CD14-positive monocyte (primary cell): ENCODE measurements at regions not wholly inside any gene's neighbourhood (a gene's known extent, or its start where the extent isn't known, plus 50 kb on each side); places are given as distances from the start of the nearest gene placed in this dataset.

Experiments
- DNase-seq, 3 donors: peaks; one replicate each; pipeline ENCODE4 v3.0.0-alpha.2; 2011 to 2022
- H2AFZ ChIP-seq: 2 replicates; pipeline ENCODE4 v1.6.0; 2012; ENCODE audit warnings: mild to moderate bottlenecking, low read depth, low read length, inconsistent platforms; ENCODE audit not compliant: insufficient read depth, poor library complexity, severe bottlenecking
- H3K27ac ChIP-seq, 2 donors: 1 replicate in 1 of 2; 2 replicates in 1 of 2; pipeline ENCODE4 v1.5.1; 2012 to 2013; ENCODE audit warnings: low read length in 2 of 2, control low read depth in 1 of 2, inconsistent platforms in 1 of 2, low read depth in 1 of 2, mild to moderate bottlenecking in 1 of 2
- H3K27me3 ChIP-seq, 2 donors: one replicate each; pipeline versions ENCODE4 v1.6.0 to v1.6.1; 2011 to 2013; ENCODE audit warnings: low read length in 2 of 2; ENCODE audit not compliant: control insufficient read depth in 2 of 2, insufficient read depth in 2 of 2
- H3K36me3 ChIP-seq, 2 donors: replicated peaks in 1 of 2; 1 replicate in 1 of 2; 2 replicates in 1 of 2; pipeline versions ENCODE4 v1.5.1 to v1.6.1; 2012 to 2013; ENCODE audit warnings: low read length in 2 of 2, control low read depth in 1 of 2, inconsistent platforms in 1 of 2, mild to moderate bottlenecking in 1 of 2; ENCODE audit not compliant: insufficient read depth in 2 of 2, control insufficient read depth in 1 of 2
- H3K4me1 ChIP-seq, 2 donors: 1 replicate in 1 of 2; 2 replicates in 1 of 2; pipeline versions ENCODE4 v1.5.1 to v1.6.1; 2012 to 2013; ENCODE audit warnings: low read length in 2 of 2, control low read depth in 1 of 2, inconsistent platforms in 1 of 2, mild to moderate bottlenecking in 1 of 2, moderate library complexity in 1 of 2; ENCODE audit not compliant: insufficient read depth in 2 of 2, control insufficient read depth in 1 of 2
- H3K4me2 ChIP-seq: replicated peaks from 2 replicates; pipeline ENCODE3; 2012; ENCODE audit warnings: low read length, moderate library complexity, mild to moderate bottlenecking; ENCODE audit not compliant: poor library complexity, severe bottlenecking; ENCODE audit errors: extremely low read depth
- H3K4me3 ChIP-seq, 3 experiments: fragments of 200-600 bp in 1 of 3; sonication (generic) in 1 of 3; replicated peaks in 1 of 3; 1 replicate in 2 of 3; 2 replicates in 1 of 3; pipeline ENCODE4 v1.5.1; 2011 to 2013; ENCODE audit warnings: low read length in 3 of 3, mild to moderate bottlenecking in 3 of 3, control low read depth in 2 of 3, low read depth in 2 of 3, inconsistent platforms in 1 of 3, moderate library complexity in 1 of 3
- H3K79me2 ChIP-seq: 2 replicates; pipeline ENCODE4 v1.6.0; 2012; ENCODE audit warnings: mild to moderate bottlenecking, control low read depth, inconsistent platforms, low read length, moderate library complexity; ENCODE audit not compliant: insufficient read depth
- H3K9ac ChIP-seq: 2 replicates; pipeline ENCODE4 v1.6.0; 2017; ENCODE audit warnings: low read length, mild to moderate bottlenecking; ENCODE audit not compliant: insufficient read depth, poor library complexity, severe bottlenecking
- H3K9me3 ChIP-seq, 2 donors: replicated peaks in 1 of 2; 1 replicate in 1 of 2; 2 replicates in 1 of 2; pipeline versions ENCODE4 v1.5.1 to v1.6.1; 2012 to 2013; ENCODE audit warnings: low read length in 2 of 2, control low read depth in 1 of 2; ENCODE audit not compliant: control insufficient read depth in 1 of 2, insufficient read depth in 1 of 2
- H4K20me1 ChIP-seq: 2 replicates; pipeline ENCODE4 v1.6.0; 2012; ENCODE audit warnings: mild to moderate bottlenecking, low read length, control low read depth, moderate library complexity; ENCODE audit not compliant: insufficient read depth
- H3K27ac Mint-ChIP-seq, 7 donors: one replicate each; pipeline ENCODE4 v1.8.0; 2020; ENCODE audit warnings: mild to moderate bottlenecking in 7 of 7, mixed read lengths in 7 of 7, moderate library complexity in 6 of 7, inconsistent platforms in 2 of 7
- H3K27me3 Mint-ChIP-seq, 3 donors: one replicate each; pipeline ENCODE4 v1.8.0; 2021 to 2022; ENCODE audit warnings: low read depth in 3 of 3, mild to moderate bottlenecking in 3 of 3, mixed read lengths in 3 of 3, moderate library complexity in 3 of 3, inconsistent platforms in 1 of 3
- H3K36me3 Mint-ChIP-seq, 2 donors: one replicate each; pipeline ENCODE4 v1.8.0; 2020; ENCODE audit warnings: mixed read lengths in 2 of 2, inconsistent platforms in 1 of 2, mild to moderate bottlenecking in 1 of 2
- H3K4me1 Mint-ChIP-seq: one replicate; pipeline ENCODE4 v1.8.0; 2020; ENCODE audit warnings: mild to moderate bottlenecking, mixed read lengths
- H3K4me3 Mint-ChIP-seq, 2 donors: one replicate each; pipeline ENCODE4 v1.8.0; 2020; ENCODE audit warnings: mild to moderate bottlenecking in 2 of 2, mixed read lengths in 2 of 2, moderate library complexity in 1 of 2
- H3K9me3 Mint-ChIP-seq, 7 donors: one replicate each; pipeline ENCODE4 v1.8.0; 2020 to 2022; ENCODE audit warnings: mixed read lengths in 7 of 7, mild to moderate bottlenecking in 6 of 7, moderate library complexity in 6 of 7, inconsistent platforms in 2 of 7
- WGBS: methylation state at CpG from one replicate; pipeline ENCODE4 v1.1.5; 2013; ENCODE audit warnings: missing lambda C conversion rate; ENCODE audit not compliant: insufficient coverage; 5-methylcytosine and 5-hydroxymethylcytosine counted together
- intact Hi-C, 2 donors: fragments of 100-400 bp; cut with micrococcal nuclease; formaldehyde crosslinking; loops; one replicate each; pipeline versions ENCODE4 v1.15.0 to v1.15.1; 2023
- TF ChIP-seq, protein P1 (sequence below): fragments of 200-600 bp; IDR thresholded peaks from one replicate; pipeline ENCODE4 v1.8.0; 2022; ENCODE audit warnings: antibody characterized with exemption, mild to moderate bottlenecking

DNA sequence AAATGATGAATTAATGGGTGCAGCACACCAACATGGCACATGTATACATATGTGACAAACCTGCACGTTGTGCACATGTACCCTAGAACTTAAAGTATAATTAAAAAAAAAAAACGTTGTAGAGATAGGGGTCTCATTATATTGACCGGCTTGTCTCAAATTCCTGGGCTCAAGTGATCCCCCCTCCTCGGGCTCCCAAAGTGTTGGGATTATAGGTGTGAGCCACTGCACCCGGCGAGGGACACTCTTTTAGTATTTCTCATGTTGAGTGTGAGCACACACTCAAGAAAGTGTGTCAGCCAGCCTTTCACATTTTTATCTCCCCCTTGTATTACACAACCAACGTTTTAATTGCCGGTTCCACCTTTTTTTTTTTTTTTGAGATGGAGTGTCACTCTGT is 87.7 kb upstream of the SPIN1 start:
- no peak overlapping the region for H3K27ac Mint-ChIP-seq
- H3K27me3 Mint-ChIP-seq = peaks cover 0 to 10% (median 0%) of the 10 kb centered on the region in 3 donors
- H3K4me2 ChIP-seq = no peak overlapping the region
- no peaks in the 10 kb centered on the region for H3K27me3 ChIP-seq
- H3K9ac ChIP-seq = no peak overlapping the region
- H3K79me2 ChIP-seq = no peaks in the 10 kb centered on the region
- H3K9me3 ChIP-seq = no peaks in the 10 kb centered on the region
- H2AFZ ChIP-seq = no peak overlapping the region
- H3K4me3 ChIP-seq = no peak overlapping the region
- no peaks in the 10 kb centered on the region for H3K36me3 ChIP-seq
- H3K4me3 Mint-ChIP-seq = no peak overlapping the region
- no peaks in the 10 kb centered on the region for H3K36me3 Mint-ChIP-seq
- H3K4me1 Mint-ChIP-seq = no peaks in the 10 kb centered on the region
- no peak for DNase-seq
- WGBS = no CpG with 5 or more reads among the region's 8 CpGs
- intact Hi-C loops = no loop called here
- H4K20me1 ChIP-seq = no peaks in the 10 kb centered on the region
- peaks cover 0 to 10% (median 0%) of the 10 kb centered on the region in 7 donors for H3K9me3 Mint-ChIP-seq
- H3K27ac ChIP-seq = no peak overlapping the region
- H3K4me1 ChIP-seq = no peaks in the 10 kb centered on the region
- TF ChIP-seq, protein P1, sequence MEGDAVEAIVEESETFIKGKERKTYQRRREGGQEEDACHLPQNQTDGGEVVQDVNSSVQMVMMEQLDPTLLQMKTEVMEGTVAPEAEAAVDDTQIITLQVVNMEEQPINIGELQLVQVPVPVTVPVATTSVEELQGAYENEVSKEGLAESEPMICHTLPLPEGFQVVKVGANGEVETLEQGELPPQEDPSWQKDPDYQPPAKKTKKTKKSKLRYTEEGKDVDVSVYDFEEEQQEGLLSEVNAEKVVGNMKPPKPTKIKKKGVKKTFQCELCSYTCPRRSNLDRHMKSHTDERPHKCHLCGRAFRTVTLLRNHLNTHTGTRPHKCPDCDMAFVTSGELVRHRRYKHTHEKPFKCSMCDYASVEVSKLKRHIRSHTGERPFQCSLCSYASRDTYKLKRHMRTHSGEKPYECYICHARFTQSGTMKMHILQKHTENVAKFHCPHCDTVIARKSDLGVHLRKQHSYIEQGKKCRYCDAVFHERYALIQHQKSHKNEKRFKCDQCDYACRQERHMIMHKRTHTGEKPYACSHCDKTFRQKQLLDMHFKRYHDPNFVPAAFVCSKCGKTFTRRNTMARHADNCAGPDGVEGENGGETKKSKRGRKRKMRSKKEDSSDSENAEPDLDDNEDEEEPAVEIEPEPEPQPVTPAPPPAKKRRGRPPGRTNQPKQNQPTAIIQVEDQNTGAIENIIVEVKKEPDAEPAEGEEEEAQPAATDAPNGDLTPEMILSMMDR = no peak

DNA sequence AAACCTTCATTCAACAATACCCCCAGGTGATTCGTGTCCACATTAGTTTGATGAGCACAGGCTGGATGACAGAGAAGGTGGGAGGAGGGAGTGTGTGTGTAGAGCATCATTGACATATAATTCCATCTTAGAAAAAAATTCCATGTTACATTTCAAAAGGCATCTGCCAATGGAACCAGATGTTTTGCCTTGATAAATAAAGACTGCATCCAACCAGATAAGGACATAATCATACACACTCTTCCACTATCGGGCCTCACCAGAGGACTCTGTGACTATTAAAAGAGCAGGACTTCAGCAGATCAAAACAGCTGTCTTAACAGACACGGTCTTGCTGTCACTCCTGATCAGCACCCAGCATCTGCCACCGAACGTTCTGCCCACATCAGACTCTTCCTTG is 96.4 kb upstream of the SPIN1 start:
- Histone ChIP-seq H4K20me1 (no peaks in the 10 kb centered on the region), H3K4me3 (no peak overlapping the region), H2AFZ (no peak overlapping the region), H3K27ac (no peak overlapping the region), H3K79me2 (no peaks in the 10 kb centered on the region), H3K4me1 (no peaks in the 10 kb centered on the region), H3K36me3 (no peaks in the 10 kb centered on the region), H3K27me3 (no peaks in the 10 kb centered on the region), H3K4me2 (no peak overlapping the region), H3K9ac (no peak overlapping the region), H3K9me3 (no peaks in the 10 kb centered on the region)
- H3K27ac Mint-ChIP-seq = no peak overlapping the region
- peaks cover 0 to 3% (median 0%) of the 10 kb centered on the region in 7 donors for H3K9me3 Mint-ChIP-seq
- no peak overlapping the region for H3K4me3 Mint-ChIP-seq
- WGBS = 74% methylated on average over 4 of the region's 5 CpGs
- intact Hi-C loops = no loop called here
- no peaks in the 10 kb centered on the region for H3K36me3 Mint-ChIP-seq
- no peak for DNase-seq
- H3K27me3 Mint-ChIP-seq = peaks cover 2 to 7% (median 7%) of the 10 kb centered on the region in 3 donors
- TF ChIP-seq, protein P1 = no peak
- no peaks in the 10 kb centered on the region for H3K4me1 Mint-ChIP-seq
